A204.1 (cell line): ENCODE measurements at regions not wholly inside any gene's neighbourhood (a gene's known extent, or its start where the extent isn't known, plus 50 kb on each side); places are given as distances from the start of the nearest gene placed in this dataset.

Experiments used
- FAIRE-seq: peaks from 2 replicates; lab custom pipeline; 2012; peaks lifted over from hg19 to GRCh38; lab: Jason Lieb, UNC

GRCh38 chr7:18153183-18153748, 125.6 kb upstream of the PRPS1L1 start:
- FAIRE-seq = no peak

GRCh38 chr7:18154726-18155125, 127.1 kb upstream of the PRPS1L1 start:
- no peak for FAIRE-seq

- no peak for FAIRE-seq
These were observed 129.6 kb upstream of the PRPS1L1 start for GRCh38 chr7:18157233-18157632.

GRCh38 chr7:18162657-18163056, 135.0 kb upstream of the PRPS1L1 start:
- FAIRE-seq = no peak

GRCh38 chr7:18163091-18163490, 135.4 kb upstream of the PRPS1L1 start:
- no peak for FAIRE-seq

- FAIRE-seq = no peak
These were observed 137.5 kb upstream of the PRPS1L1 start for GRCh38 chr7:18165166-18165565.

- FAIRE-seq = no peak
These were observed 138.4 kb upstream of the PRPS1L1 start for GRCh38 chr7:18166002-18166401.

- FAIRE-seq = no peak
These were observed 140.2 kb upstream of the PRPS1L1 start for GRCh38 chr7:18167815-18168214.

GRCh38 chr7:18174996-18175395, 147.3 kb upstream of the PRPS1L1 start:
- no peak for FAIRE-seq

- no peak for FAIRE-seq
These were observed 148.3 kb upstream of the PRPS1L1 start for GRCh38 chr7:18175801-18176450.

- FAIRE-seq = no peak
These were observed 149.6 kb upstream of the PRPS1L1 start for GRCh38 chr7:18177129-18177814.

- no peak for FAIRE-seq
These were observed 150.4 kb upstream of the PRPS1L1 start for GRCh38 chr7:18177815-18178660.

GRCh38 chr7:18179093-18179492, 151.4 kb upstream of the PRPS1L1 start:
- no peak for FAIRE-seq

- FAIRE-seq = no peak
These were observed 153.0 kb upstream of the PRPS1L1 start for GRCh38 chr7:18180685-18181084.

GRCh38 chr7:18189500-18190126, 162.0 kb upstream of the PRPS1L1 start:
- FAIRE-seq = no peak

GRCh38 chr7:18191341-18191740, 163.7 kb upstream of the PRPS1L1 start:
- FAIRE-seq = no peak

GRCh38 chr7:18191862-18192625, 164.4 kb upstream of the PRPS1L1 start:
- FAIRE-seq = no peak

GRCh38 chr7:18194616-18195015, 167.0 kb upstream of the PRPS1L1 start:
- no peak for FAIRE-seq

GRCh38 chr7:18196638-18197037, 169.0 kb upstream of the PRPS1L1 start:
- FAIRE-seq = no peak

- FAIRE-seq = no peak
These were observed 171.2 kb upstream of the PRPS1L1 start for GRCh38 chr7:18198868-18199267.

- FAIRE-seq = no peak
These were observed 172.6 kb upstream of the PRPS1L1 start for GRCh38 chr7:18200266-18200665.

- no peak for FAIRE-seq
These were observed 173.2 kb upstream of the PRPS1L1 start for GRCh38 chr7:18200855-18201254.
